Endothelial cell of umbilical vein (primary cell): ENCODE measurements at regions not wholly inside any gene's neighbourhood (a gene's known extent, or its start where the extent isn't known, plus 50 kb on each side); places are given as distances from the start of the nearest gene placed in this dataset.

ENCODE experiments used
- CTCF ChIP-seq, 2 donors: IDR thresholded peaks; 1 replicate in 1 of 2; 2 replicates in 1 of 2; pipeline ENCODE4 v1.5.1; 2011; ENCODE audit warnings: low read length in 2 of 2, mild to moderate bottlenecking in 2 of 2, moderate library complexity in 2 of 2, control low read depth in 1 of 2, inconsistent platforms in 1 of 2, low read depth in 1 of 2; ENCODE audit not compliant: insufficient read depth in 1 of 2; ENCODE audit errors: extremely low read depth in 1 of 2
- EZH2 ChIP-seq: IDR thresholded peaks from 2 replicates; pipeline ENCODE4 v1.6.1; 2012; ENCODE audit warnings: borderline replicate concordance, low read depth, mild to moderate bottlenecking, moderate library complexity, low read length, inconsistent platforms; ENCODE audit not compliant: severe bottlenecking
- FOS ChIP-seq: IDR thresholded peaks from 2 replicates; pipeline ENCODE4 v1.6.1; 2011; ENCODE audit warnings: mild to moderate bottlenecking, low read length, moderate library complexity, borderline replicate concordance; ENCODE audit not compliant: insufficient read depth
- GATA2 ChIP-seq: IDR thresholded peaks from 2 replicates; pipeline ENCODE4 v1.7.0; 2011; ENCODE audit warnings: low read depth, mild to moderate bottlenecking, moderate library complexity, mixed read lengths, low read length; ENCODE audit not compliant: insufficient read length, insufficient read depth
- JUN ChIP-seq: IDR thresholded peaks from 2 replicates; pipeline ENCODE4 v1.6.1; 2011; ENCODE audit warnings: borderline replicate concordance, low read depth; ENCODE audit not compliant: insufficient read length, insufficient read depth
- MAX ChIP-seq: IDR thresholded peaks from 2 replicates; pipeline ENCODE4 v1.6.1; 2011; ENCODE audit not compliant: insufficient read depth, insufficient read length
- MYC ChIP-seq: IDR thresholded peaks from one replicate; pipeline ENCODE4 v1.6.1; 2011; ENCODE audit warnings: mild to moderate bottlenecking, low read depth, low read length
- POLR2A ChIP-seq: IDR thresholded peaks from 2 replicates; pipeline ENCODE4 v1.6.1; 2012; ENCODE audit warnings: low read depth, mild to moderate bottlenecking, control low read depth, low read length
- POLR2AphosphoS5 ChIP-seq: IDR thresholded peaks from 2 replicates; pipeline ENCODE4 v1.6.1; 2012; ENCODE audit warnings: low read depth, mild to moderate bottlenecking, control low read depth, low read length, moderate library complexity; ENCODE audit not compliant: insufficient read depth

- TF ChIP-seq CTCF (IDR thresholded peaks at IDR 0.05; ENCODE audit: extremely low read depth in 1 of 2, insufficient read depth in 1 of 2, low read depth in 1 of 2, low read length in 2 of 2) (no peak), EZH2 (no peak), GATA2 (no peak), POLR2AphosphoS5 (no peak), POLR2A (no peak), MAX (no peak), MYC (no peak), JUN (no peak), FOS (no peak)
These were observed 408.4 kb downstream of the NTRK2 start for GRCh38 chr9:85077944-85078343.
